HepG2 (cell line): ENCODE measurements at regions not wholly inside any gene's neighbourhood (a gene's known extent, or its start where the extent isn't known, plus 50 kb on each side); places are given as distances from the start of the nearest gene placed in this dataset.

Source experiments
- FLYWCH1 ChIP-seq: sonication (generic); formaldehyde crosslinking; IDR thresholded peaks from 2 replicates; pipeline ENCODE4 v1.8.1; 2023; ENCODE audit warnings: mild to moderate bottlenecking, missing genetic modification reagents
- HOXA9 ChIP-seq: sonication (generic); formaldehyde crosslinking; IDR thresholded peaks from 2 replicates; pipeline ENCODE4 v1.8.1; 2022; ENCODE audit warnings: missing genetic modification reagents, mild to moderate bottlenecking, moderate library complexity, borderline replicate concordance
- KLF11 ChIP-seq: IDR thresholded peaks from 2 replicates; pipeline ENCODE4 v1.6.1; 2016; ENCODE audit warnings: missing compliant biosample characterization
- PHF21A ChIP-seq: sonication (generic); formaldehyde crosslinking; IDR thresholded peaks from 2 replicates; pipeline ENCODE4 v1.5.0; 2020; ENCODE audit warnings: mild to moderate bottlenecking, missing genetic modification reagents
- STAG1 ChIP-seq: sonication (generic); formaldehyde crosslinking; IDR thresholded peaks from 2 replicates; pipeline ENCODE4 v1.4.0; 2020; ENCODE audit warnings: missing genetic modification reagents
- WIZ ChIP-seq: sonication (generic); formaldehyde crosslinking; IDR thresholded peaks from 2 replicates; pipeline ENCODE4 v1.5.1; 2020; ENCODE audit warnings: mild to moderate bottlenecking, missing genetic modification reagents
- YEATS2 ChIP-seq: sonication (generic); formaldehyde crosslinking; IDR thresholded peaks from 2 replicates; pipeline ENCODE4 v1.4.0; 2020; ENCODE audit warnings: missing genetic modification reagents, borderline replicate concordance
- ZNF180 ChIP-seq: sonication (generic); formaldehyde crosslinking; IDR thresholded peaks from 2 replicates; pipeline ENCODE4 v1.4.0; 2020; ENCODE audit warnings: low read depth, missing genetic modification reagents, borderline replicate concordance
- TF ChIP-seq, protein P1 (sequence below): sonication (generic); formaldehyde crosslinking; IDR thresholded peaks from 2 replicates; pipeline ENCODE4 v1.4.0; 2020; ENCODE audit warnings: mild to moderate bottlenecking, low read depth, missing genetic modification reagents
- TF ChIP-seq, protein P2 (sequence below): sonication (generic); IDR thresholded peaks from 2 replicates; pipeline ENCODE4 v1.6.1; 2016; ENCODE audit warnings: low read depth, borderline replicate concordance
- TF ChIP-seq, protein P3 (sequence below): sonication (generic); formaldehyde crosslinking; IDR thresholded peaks from 2 replicates; pipeline ENCODE4 v1.5.0; 2020; ENCODE audit warnings: mild to moderate bottlenecking, missing genetic modification reagents, moderate library complexity
- TF ChIP-seq, protein P4 (sequence below), 2 experiments: fragments of 450-650 bp in 1 of 2; sonication (generic) in 1 of 2; formaldehyde crosslinking in 1 of 2; IDR thresholded peaks; 2 replicates each; pipeline versions ENCODE4 v1.6.1 to v1.8.0; 2016 to 2022; ENCODE audit warnings: antibody characterized with exemption in 1 of 2, mild to moderate bottlenecking in 1 of 2, missing genetic modification reagents in 1 of 2

DNA sequence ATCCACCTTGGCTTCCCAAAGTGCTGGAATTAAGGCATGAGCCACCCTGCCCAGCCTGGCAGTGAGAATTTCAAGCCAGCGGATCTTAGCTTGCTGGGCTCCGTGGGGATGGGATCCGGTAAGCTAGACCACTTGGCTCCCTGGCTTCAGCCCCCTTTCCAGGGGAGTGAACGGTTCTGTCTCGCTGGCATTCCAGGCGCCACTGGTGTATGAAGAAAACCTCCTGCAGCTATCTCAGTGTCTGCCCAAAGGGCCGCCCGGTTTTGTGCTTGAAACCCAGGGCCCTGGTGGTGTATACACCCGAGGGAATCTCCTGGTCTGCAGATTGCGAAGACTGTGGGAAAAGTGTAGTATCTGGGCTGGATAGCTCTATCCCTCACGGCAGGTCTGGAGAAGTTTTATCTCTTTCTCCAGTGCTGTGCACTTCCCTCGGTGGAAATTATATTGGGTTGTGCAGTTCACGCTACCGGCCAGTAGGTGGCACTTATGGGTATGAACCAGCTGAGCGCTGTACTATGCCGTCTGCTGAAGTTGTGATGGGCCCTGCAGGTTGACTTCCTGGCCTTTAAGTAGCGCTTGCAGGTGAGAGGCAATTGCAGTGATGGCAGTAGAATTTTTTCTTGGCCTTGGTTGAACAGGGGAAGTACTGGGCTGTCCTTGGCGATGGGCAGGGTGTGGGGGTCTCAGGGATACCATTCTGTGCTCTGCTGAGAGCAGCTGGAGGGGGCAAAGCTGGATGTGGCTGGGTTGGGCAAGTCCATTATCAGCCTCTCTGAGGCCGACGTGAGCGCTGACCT, 138.0 kb upstream of the MTPN start (continued):
- peak; percentile 33 for TF ChIP-seq STAG1 (CRISPR knock-in tag)
- TF ChIP-seq WIZ (CRISPR knock-in tag) = no peak
- TF ChIP-seq, protein P1, sequence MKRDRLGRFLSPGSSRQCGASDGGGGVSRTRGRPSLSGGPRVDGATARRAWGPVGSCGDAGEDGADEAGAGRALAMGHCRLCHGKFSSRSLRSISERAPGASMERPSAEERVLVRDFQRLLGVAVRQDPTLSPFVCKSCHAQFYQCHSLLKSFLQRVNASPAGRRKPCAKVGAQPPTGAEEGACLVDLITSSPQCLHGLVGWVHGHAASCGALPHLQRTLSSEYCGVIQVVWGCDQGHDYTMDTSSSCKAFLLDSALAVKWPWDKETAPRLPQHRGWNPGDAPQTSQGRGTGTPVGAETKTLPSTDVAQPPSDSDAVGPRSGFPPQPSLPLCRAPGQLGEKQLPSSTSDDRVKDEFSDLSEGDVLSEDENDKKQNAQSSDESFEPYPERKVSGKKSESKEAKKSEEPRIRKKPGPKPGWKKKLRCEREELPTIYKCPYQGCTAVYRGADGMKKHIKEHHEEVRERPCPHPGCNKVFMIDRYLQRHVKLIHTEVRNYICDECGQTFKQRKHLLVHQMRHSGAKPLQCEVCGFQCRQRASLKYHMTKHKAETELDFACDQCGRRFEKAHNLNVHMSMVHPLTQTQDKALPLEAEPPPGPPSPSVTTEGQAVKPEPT (CRISPR knock-in tag) = no peak
- TF ChIP-seq, protein P2, sequence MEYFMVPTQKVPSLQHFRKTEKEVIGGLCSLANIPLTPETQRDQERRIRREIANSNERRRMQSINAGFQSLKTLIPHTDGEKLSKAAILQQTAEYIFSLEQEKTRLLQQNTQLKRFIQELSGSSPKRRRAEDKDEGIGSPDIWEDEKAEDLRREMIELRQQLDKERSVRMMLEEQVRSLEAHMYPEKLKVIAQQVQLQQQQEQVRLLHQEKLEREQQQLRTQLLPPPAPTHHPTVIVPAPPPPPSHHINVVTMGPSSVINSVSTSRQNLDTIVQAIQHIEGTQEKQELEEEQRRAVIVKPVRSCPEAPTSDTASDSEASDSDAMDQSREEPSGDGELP = peak; percentile 64; the same call in 1 of the 2 replicates
- TF ChIP-seq ZNF180 (CRISPR knock-in tag) = no peak
- no peak for TF ChIP-seq KLF11 (CRISPR knock-in tag)
- no peak for TF ChIP-seq FLYWCH1 (CRISPR knock-in tag)
- no peak for TF ChIP-seq HOXA9 (CRISPR knock-in tag)
- no peak for TF ChIP-seq YEATS2 (CRISPR knock-in tag)
- TF ChIP-seq, protein P3, sequence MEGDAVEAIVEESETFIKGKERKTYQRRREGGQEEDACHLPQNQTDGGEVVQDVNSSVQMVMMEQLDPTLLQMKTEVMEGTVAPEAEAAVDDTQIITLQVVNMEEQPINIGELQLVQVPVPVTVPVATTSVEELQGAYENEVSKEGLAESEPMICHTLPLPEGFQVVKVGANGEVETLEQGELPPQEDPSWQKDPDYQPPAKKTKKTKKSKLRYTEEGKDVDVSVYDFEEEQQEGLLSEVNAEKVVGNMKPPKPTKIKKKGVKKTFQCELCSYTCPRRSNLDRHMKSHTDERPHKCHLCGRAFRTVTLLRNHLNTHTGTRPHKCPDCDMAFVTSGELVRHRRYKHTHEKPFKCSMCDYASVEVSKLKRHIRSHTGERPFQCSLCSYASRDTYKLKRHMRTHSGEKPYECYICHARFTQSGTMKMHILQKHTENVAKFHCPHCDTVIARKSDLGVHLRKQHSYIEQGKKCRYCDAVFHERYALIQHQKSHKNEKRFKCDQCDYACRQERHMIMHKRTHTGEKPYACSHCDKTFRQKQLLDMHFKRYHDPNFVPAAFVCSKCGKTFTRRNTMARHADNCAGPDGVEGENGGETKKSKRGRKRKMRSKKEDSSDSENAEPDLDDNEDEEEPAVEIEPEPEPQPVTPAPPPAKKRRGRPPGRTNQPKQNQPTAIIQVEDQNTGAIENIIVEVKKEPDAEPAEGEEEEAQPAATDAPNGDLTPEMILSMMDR (CRISPR knock-in tag) = peak; percentile 75
- no peak for TF ChIP-seq PHF21A (CRISPR knock-in tag)
- TF ChIP-seq, protein P4, sequence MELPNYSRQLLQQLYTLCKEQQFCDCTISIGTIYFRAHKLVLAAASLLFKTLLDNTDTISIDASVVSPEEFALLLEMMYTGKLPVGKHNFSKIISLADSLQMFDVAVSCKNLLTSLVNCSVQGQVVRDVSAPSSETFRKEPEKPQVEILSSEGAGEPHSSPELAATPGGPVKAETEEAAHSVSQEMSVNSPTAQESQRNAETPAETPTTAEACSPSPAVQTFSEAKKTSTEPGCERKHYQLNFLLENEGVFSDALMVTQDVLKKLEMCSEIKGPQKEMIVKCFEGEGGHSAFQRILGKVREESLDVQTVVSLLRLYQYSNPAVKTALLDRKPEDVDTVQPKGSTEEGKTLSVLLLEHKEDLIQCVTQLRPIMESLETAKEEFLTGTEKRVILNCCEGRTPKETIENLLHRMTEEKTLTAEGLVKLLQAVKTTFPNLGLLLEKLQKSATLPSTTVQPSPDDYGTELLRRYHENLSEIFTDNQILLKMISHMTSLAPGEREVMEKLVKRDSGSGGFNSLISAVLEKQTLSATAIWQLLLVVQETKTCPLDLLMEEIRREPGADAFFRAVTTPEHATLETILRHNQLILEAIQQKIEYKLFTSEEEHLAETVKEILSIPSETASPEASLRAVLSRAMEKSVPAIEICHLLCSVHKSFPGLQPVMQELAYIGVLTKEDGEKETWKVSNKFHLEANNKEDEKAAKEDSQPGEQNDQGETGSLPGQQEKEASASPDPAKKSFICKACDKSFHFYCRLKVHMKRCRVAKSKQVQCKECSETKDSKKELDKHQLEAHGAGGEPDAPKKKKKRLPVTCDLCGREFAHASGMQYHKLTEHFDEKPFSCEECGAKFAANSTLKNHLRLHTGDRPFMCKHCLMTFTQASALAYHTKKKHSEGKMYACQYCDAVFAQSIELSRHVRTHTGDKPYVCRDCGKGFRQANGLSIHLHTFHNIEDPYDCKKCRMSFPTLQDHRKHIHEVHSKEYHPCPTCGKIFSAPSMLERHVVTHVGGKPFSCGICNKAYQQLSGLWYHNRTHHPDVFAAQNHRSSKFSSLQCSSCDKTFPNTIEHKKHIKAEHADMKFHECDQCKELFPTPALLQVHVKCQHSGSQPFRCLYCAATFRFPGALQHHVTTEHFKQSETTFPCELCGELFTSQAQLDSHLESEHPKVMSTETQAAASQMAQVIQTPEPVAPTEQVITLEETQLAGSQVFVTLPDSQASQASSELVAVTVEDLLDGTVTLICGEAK (IDR thresholded peaks at IDR 0.05) = no peak
- TF ChIP-seq, protein P4 (CRISPR knock-in tag; IDR thresholded peaks at IDR 0.05) = no peak
- TF ChIP-seq, all 625 proteins: peak for 6
